GM19463 (cell line): ENCODE measurements at regions not wholly inside any gene's neighbourhood (a gene's known extent, or its start where the extent isn't known, plus 50 kb on each side); places are given as distances from the start of the nearest gene placed in this dataset.
"Not testable (repeated sequence)": the region's sequence is repeated elsewhere in the genome, so short reads cannot be mapped to it uniquely, and the experiment has no call there.

Experiments
- ATAC-seq: cut with Tn5 transposase; IDR thresholded peaks from one replicate; pipeline ENCODE4 v1.9.1; 2021; ENCODE audit warnings: mild to moderate bottlenecking, moderate library complexity; ENCODE audit not compliant: unreplicated experiment

- no peak for ATAC-seq
Observed at GRCh38 chr6:147667082-147667481, 158.6 kb downstream of the SAMD5 start.

- ATAC-seq = no peak
Observed at GRCh38 chr6:147674099-147674498, 165.6 kb downstream of the SAMD5 start.

GRCh38 chr6:147674794-147675193 lies 166.3 kb downstream of the SAMD5 start:
- no peak for ATAC-seq

- ATAC-seq = no peak
Observed at GRCh38 chr6:147675281-147675680, 166.8 kb downstream of the SAMD5 start.

- ATAC-seq = no peak
Observed at GRCh38 chr6:147676495-147677199, 168.2 kb downstream of the SAMD5 start.

GRCh38 chr6:147677647-147678046 lies 169.2 kb downstream of the SAMD5 start:
- ATAC-seq = no peak

GRCh38 chr6:147678253-147678652 lies 169.8 kb downstream of the SAMD5 start:
- ATAC-seq = no peak

GRCh38 chr6:147684906-147685305 lies 176.4 kb downstream of the SAMD5 start:
- ATAC-seq = no peak

GRCh38 chr6:147689398-147689797 lies 180.9 kb downstream of the SAMD5 start:
- ATAC-seq = no peak

- ATAC-seq = no peak
Observed at GRCh38 chr6:147691446-147691845, 183.0 kb downstream of the SAMD5 start.

- ATAC-seq = no peak
Observed at GRCh38 chr6:147693181-147693580, 184.7 kb downstream of the SAMD5 start.

- not testable (repeated sequence) for ATAC-seq
Observed at GRCh38 chr6:147694556-147694955, 186.1 kb downstream of the SAMD5 start.

- ATAC-seq = no peak
Observed at GRCh38 chr6:147695819-147696218, 187.3 kb downstream of the SAMD5 start.

- no peak for ATAC-seq
Observed at GRCh38 chr6:147699140-147699539, 190.7 kb downstream of the SAMD5 start.

GRCh38 chr6:147699637-147700036 lies 191.1 kb downstream of the SAMD5 start:
- no peak for ATAC-seq

GRCh38 chr6:147700436-147701209 lies 192.1 kb downstream of the SAMD5 start:
- ATAC-seq = no peak

GRCh38 chr6:147704691-147705090 lies 196.2 kb downstream of the SAMD5 start:
- no peak for ATAC-seq

GRCh38 chr6:147707524-147707923 lies 199.0 kb downstream of the SAMD5 start:
- no peak for ATAC-seq

- no peak for ATAC-seq
Observed at GRCh38 chr6:147708170-147708569, 199.7 kb downstream of the SAMD5 start.

- ATAC-seq = no peak
Observed at GRCh38 chr6:147709396-147710272, 201.1 kb downstream of the SAMD5 start.

GRCh38 chr6:147710890-147711289 lies 202.4 kb downstream of the SAMD5 start:
- no peak for ATAC-seq
